Skin of body (tissue), 1 donor: ENCODE measurements at regions not wholly inside any gene's neighbourhood (a gene's known extent, or its start where the extent isn't known, plus 50 kb on each side); places are given as distances from the start of the nearest gene placed in this dataset.

ENCODE experiments used
- DNase-seq: peaks from one replicate; lab custom pipeline; 2025; lab: John Stamatoyannopoulos, UW

- no peak for DNase-seq
Measured at GRCh38 chr4:14608630-14609029, 393.7 kb upstream of the CPEB2 start.

GRCh38 chr4:14614840-14615239 lies 387.4 kb upstream of the CPEB2 start:
- no peak for DNase-seq

GRCh38 chr4:14615671-14616070 lies 386.6 kb upstream of the CPEB2 start:
- no peak for DNase-seq

- DNase-seq: no peak
Measured at GRCh38 chr4:14620567-14621141, 381.6 kb upstream of the CPEB2 start.

GRCh38 chr4:14621731-14622463 lies 380.4 kb upstream of the CPEB2 start:
- DNase-seq: no peak

- DNase-seq: no peak
Measured at GRCh38 chr4:14627038-14627437, 375.2 kb upstream of the CPEB2 start.

- no peak for DNase-seq
Measured at GRCh38 chr4:14631806-14632440, 370.4 kb upstream of the CPEB2 start.

- no peak for DNase-seq
Measured at GRCh38 chr4:14636563-14636962, 365.7 kb upstream of the CPEB2 start.

GRCh38 chr4:14640476-14640875 lies 361.8 kb upstream of the CPEB2 start:
- no peak for DNase-seq

GRCh38 chr4:14641871-14642270 lies 360.4 kb upstream of the CPEB2 start:
- DNase-seq: no peak

- no peak for DNase-seq
Measured at GRCh38 chr4:14644580-14645282, 357.6 kb upstream of the CPEB2 start.

- DNase-seq: no peak
Measured at GRCh38 chr4:14646831-14647230, 355.4 kb upstream of the CPEB2 start.

- no peak for DNase-seq
Measured at GRCh38 chr4:14650127-14650526, 352.2 kb upstream of the CPEB2 start.

GRCh38 chr4:14652522-14652921 lies 349.8 kb upstream of the CPEB2 start:
- no peak for DNase-seq

GRCh38 chr4:14653338-14653737 lies 348.9 kb upstream of the CPEB2 start:
- DNase-seq: no peak

GRCh38 chr4:14659286-14659685 lies 343.0 kb upstream of the CPEB2 start:
- no peak for DNase-seq

- DNase-seq: no peak
Measured at GRCh38 chr4:14667624-14668151, 334.6 kb upstream of the CPEB2 start.

- no peak for DNase-seq
Measured at GRCh38 chr4:14668296-14668695, 334.0 kb upstream of the CPEB2 start.

- DNase-seq: no peak
Measured at GRCh38 chr4:14669371-14669770, 332.9 kb upstream of the CPEB2 start.

GRCh38 chr4:14671146-14671545 lies 331.1 kb upstream of the CPEB2 start:
- DNase-seq: no peak

GRCh38 chr4:14675279-14675985 lies 326.8 kb upstream of the CPEB2 start:
- no peak for DNase-seq
